Muscle of leg (tissue), 3 donors: ENCODE measurements at regions not wholly inside any gene's neighbourhood (a gene's known extent, or its start where the extent isn't known, plus 50 kb on each side); places are given as distances from the start of the nearest gene placed in this dataset.

Experiments
- DNase-seq: peaks from one replicate; pipeline ENCODE4 v3.0.0; 2013
- H3K27ac ChIP-seq: one replicate; pipeline ENCODE4 v1.5.1; 2013; ENCODE audit warnings: mild to moderate bottlenecking, low read length, control low read depth
- H3K27me3 ChIP-seq: one replicate; pipeline ENCODE4 v1.6.1; 2013; ENCODE audit warnings: low read length; ENCODE audit not compliant: control insufficient read depth, insufficient read depth
- H3K36me3 ChIP-seq: one replicate; pipeline ENCODE4 v1.6.1; 2013; ENCODE audit warnings: low read length; ENCODE audit not compliant: control insufficient read depth, insufficient read depth
- H3K4me1 ChIP-seq: one replicate; pipeline ENCODE4 v1.6.1; 2013; ENCODE audit warnings: low read length; ENCODE audit not compliant: control insufficient read depth, insufficient read depth
- H3K4me3 ChIP-seq: one replicate; pipeline ENCODE4 v1.5.1; 2013; ENCODE audit warnings: low read length, control low read depth
- H3K9me3 ChIP-seq: replicated peaks from 2 replicates; pipeline ENCODE4 v1.6.1; 2013; ENCODE audit warnings: low read depth, low read length; ENCODE audit not compliant: control insufficient read depth
- WGBS: methylation state at CpG from one replicate; pipeline ENCODE4 v1.1.5; 2013; ENCODE audit warnings: missing lambda C conversion rate; ENCODE audit not compliant: insufficient coverage; 5-methylcytosine and 5-hydroxymethylcytosine counted together

- no peaks in the 10 kb centered on the region for H3K27me3 ChIP-seq
- WGBS, result no CpG with 5 or more reads among the region's 2 CpGs
- no peak for DNase-seq
- no peaks in the 10 kb centered on the region for H3K36me3 ChIP-seq
- no peak overlapping the region for H3K27ac ChIP-seq
- H3K4me1 ChIP-seq, result no peaks in the 10 kb centered on the region
- H3K4me3 ChIP-seq, result no peak overlapping the region
- no peaks in the 10 kb centered on the region for H3K9me3 ChIP-seq
Observed at GRCh38 chr3:117606866-117607265, 897.3 kb downstream of the TUSC7 start.

- Histone ChIP-seq H3K27ac (no peak overlapping the region), H3K27me3 (no peaks in the 10 kb centered on the region), H3K4me1 (no peaks in the 10 kb centered on the region), H3K4me3 (no peak overlapping the region), H3K9me3 (no peaks in the 10 kb centered on the region), H3K36me3 (no peaks in the 10 kb centered on the region)
- 80% methylated on average over 2 of the region's 4 CpGs for WGBS
- DNase-seq, result no peak
Observed at GRCh38 chr3:117609330-117609729, 899.8 kb downstream of the TUSC7 start.

GRCh38 chr3:117610156-117610555, 900.6 kb downstream of the TUSC7 start:
- no peaks in the 10 kb centered on the region for H3K36me3 ChIP-seq
- H3K4me1 ChIP-seq, result no peaks in the 10 kb centered on the region
- H3K27ac ChIP-seq, result no peak overlapping the region
- H3K27me3 ChIP-seq, result no peaks in the 10 kb centered on the region
- DNase-seq, result no peak
- H3K4me3 ChIP-seq, result no peak overlapping the region
- H3K9me3 ChIP-seq, result no peaks in the 10 kb centered on the region
- WGBS, result 60% methylated on average over 1 of the region's 4 CpGs

DNA sequence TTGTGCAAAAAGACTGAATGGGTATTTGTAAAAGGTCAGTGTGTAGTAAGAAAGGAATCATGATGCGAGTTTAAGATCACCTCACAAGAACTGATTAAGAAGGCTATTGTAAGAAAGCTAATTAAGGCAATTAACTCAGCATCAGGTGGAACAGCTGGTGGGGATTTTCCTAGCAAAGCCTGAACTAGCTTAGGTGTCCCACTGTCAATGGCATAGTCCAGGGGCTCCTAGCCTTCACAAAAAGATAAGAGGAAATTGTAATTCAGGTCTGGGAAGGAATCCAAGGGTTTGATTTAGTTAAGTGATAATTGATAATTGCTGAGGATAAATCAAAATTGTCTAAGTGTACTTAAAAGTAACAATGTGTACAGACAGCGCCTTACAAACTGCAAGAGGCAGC, 901.6 kb downstream of the TUSC7 start:
- DNase-seq, result no peak
- no peaks in the 10 kb centered on the region for H3K4me1 ChIP-seq
- no peaks in the 10 kb centered on the region for H3K9me3 ChIP-seq
- WGBS, result no CpG with 5 or more reads among the region's 2 CpGs
- no peaks in the 10 kb centered on the region for H3K27me3 ChIP-seq
- no peaks in the 10 kb centered on the region for H3K36me3 ChIP-seq
- no peak overlapping the region for H3K27ac ChIP-seq
- no peak overlapping the region for H3K4me3 ChIP-seq

DNA sequence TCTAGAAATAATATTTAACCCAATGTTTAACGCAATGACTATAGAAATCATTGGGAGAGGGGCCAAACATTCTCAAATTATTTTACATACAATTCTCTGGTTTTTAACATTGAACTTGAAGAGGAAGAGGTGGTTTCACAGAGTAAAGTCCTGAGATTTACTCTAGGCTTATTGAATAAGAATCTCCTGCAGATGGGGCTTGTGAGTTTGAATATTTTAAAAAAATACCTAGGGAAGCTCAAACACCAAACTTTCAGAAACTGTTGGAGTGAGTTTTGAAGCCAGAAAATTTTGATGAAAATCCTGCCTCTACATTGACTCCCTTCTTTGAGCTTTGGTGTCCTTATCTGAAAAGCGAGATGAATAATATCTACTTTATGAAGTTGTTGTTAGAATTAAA, 906.6 kb downstream of the TUSC7 start:
- H3K27me3 ChIP-seq, result no peaks in the 10 kb centered on the region
- WGBS, result no CpG with 5 or more reads among the region's 2 CpGs
- peak; percentile 30 for DNase-seq
- no peak overlapping the region for H3K27ac ChIP-seq
- H3K36me3 ChIP-seq, result no peaks in the 10 kb centered on the region
- no peaks in the 10 kb centered on the region for H3K4me1 ChIP-seq
- no peaks in the 10 kb centered on the region for H3K9me3 ChIP-seq
- no peak overlapping the region for H3K4me3 ChIP-seq

DNA sequence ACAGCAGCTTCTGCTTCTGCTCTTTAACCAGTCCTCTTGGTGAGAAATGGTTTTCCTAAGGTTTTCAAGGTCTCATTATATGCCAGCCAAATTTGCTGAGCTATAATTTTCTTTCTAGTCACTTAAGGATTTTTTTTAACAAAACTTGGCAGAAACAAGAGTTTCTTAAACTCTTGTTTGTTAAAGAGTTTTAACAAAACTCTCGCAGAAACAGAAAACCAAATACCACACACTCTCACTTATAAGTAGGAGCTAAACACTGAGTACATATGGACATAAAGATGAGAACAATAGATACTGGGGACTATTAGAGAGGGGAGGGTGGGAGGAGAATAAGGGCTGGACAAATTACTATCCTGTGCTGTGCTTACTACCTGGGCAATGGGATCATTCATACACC, 908.3 kb downstream of the TUSC7 start:
- no peaks in the 10 kb centered on the region for H3K36me3 ChIP-seq
- no peaks in the 10 kb centered on the region for H3K27me3 ChIP-seq
- H3K4me1 ChIP-seq, result no peaks in the 10 kb centered on the region
- DNase-seq, result no peak
- H3K27ac ChIP-seq, result no peak overlapping the region
- H3K9me3 ChIP-seq, result no peaks in the 10 kb centered on the region
- H3K4me3 ChIP-seq, result no peak overlapping the region
- no CpG with 5 or more reads among the region's 1 CpG for WGBS

DNA sequence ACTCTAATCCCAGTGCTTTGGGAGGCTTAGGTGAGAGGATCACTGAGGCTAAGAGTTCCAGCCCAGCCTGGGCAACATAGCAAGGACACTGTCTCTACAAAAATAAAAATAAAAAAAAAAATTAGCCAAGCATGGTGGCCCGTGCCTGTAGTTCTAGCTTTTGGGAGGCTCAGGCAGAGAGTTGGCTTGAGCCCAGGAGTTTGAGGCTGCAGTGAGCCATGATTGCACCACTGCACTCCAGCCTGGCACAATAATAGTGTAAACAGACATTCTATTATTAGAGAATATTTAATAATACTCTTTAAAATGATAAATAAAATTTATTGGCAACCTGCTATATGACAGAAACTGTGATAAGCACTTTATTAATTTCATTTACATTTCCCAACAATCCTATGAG, 908.9 kb downstream of the TUSC7 start:
- Histone ChIP-seq H3K27me3 (no peaks in the 10 kb centered on the region), H3K9me3 (no peaks in the 10 kb centered on the region), H3K4me1 (no peaks in the 10 kb centered on the region), H3K27ac (no peak overlapping the region), H3K4me3 (no peak overlapping the region), H3K36me3 (no peaks in the 10 kb centered on the region)
- no CpG with 5 or more reads among the region's 1 CpG for WGBS
- DNase-seq, result no peak

DNA sequence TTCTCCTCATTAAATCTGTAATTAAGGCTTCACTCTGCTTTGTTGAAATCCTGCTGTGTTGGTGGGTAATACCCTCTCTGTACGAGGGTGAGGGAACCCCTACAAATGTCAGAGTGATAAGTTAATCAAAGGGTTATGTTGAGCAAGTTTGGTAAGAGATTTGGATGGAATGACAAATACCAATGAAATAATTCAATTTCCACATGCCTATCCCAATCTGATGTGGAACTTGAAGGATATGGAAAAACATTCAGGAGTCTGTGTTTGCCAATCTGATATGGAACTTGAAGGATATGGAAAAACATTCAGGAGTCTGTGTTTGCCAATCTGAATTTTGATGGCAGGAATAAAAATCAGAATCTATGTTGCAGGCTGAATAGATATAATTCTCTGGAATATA, 910.2 kb downstream of the TUSC7 start:
- Histone ChIP-seq H3K9me3 (no peaks in the 10 kb centered on the region), H3K4me3 (no peak overlapping the region), H3K4me1 (no peaks in the 10 kb centered on the region), H3K27ac (no peak overlapping the region), H3K36me3 (no peaks in the 10 kb centered on the region), H3K27me3 (no peaks in the 10 kb centered on the region)
- no peak for DNase-seq
- WGBS, result no CpG with 5 or more reads among the region's 1 CpG

GRCh38 chr3:117622171-117622841, 912.7 kb downstream of the TUSC7 start:
- Histone ChIP-seq H3K27ac (no peak overlapping the region), H3K36me3 (no peaks in the 10 kb centered on the region), H3K27me3 (no peaks in the 10 kb centered on the region), H3K4me3 (no peak overlapping the region), H3K9me3 (no peaks in the 10 kb centered on the region), H3K4me1 (no peaks in the 10 kb centered on the region)
- peak; percentile 9 for DNase-seq
- WGBS, result no CpG with 5 or more reads among the region's 4 CpGs

GRCh38 chr3:117624424-117624823, 914.8 kb downstream of the TUSC7 start:
- Histone ChIP-seq H3K4me1 (peaks cover 4% of the 10 kb centered on the region), H3K27me3 (no peaks in the 10 kb centered on the region), H3K4me3 (no peak overlapping the region), H3K36me3 (no peaks in the 10 kb centered on the region), H3K9me3 (no peaks in the 10 kb centered on the region), H3K27ac (no peak overlapping the region)
- WGBS, result no CpG with 5 or more reads among the region's 3 CpGs
- no peak for DNase-seq

- Histone ChIP-seq H3K36me3 (no peaks in the 10 kb centered on the region), H3K4me1 (peaks cover 8% of the 10 kb centered on the region), H3K9me3 (no peaks in the 10 kb centered on the region), H3K27me3 (no peaks in the 10 kb centered on the region), H3K27ac (no peak overlapping the region), H3K4me3 (no peak overlapping the region)
- no peak for DNase-seq
Observed at GRCh38 chr3:117625174-117625573, 915.6 kb downstream of the TUSC7 start.
